ENCODE measurements at regions not wholly inside any gene's neighbourhood (a gene's known extent, or its start where the extent isn't known, plus 50 kb on each side); places are given as distances from the start of the nearest gene placed in this dataset.

DNA sequence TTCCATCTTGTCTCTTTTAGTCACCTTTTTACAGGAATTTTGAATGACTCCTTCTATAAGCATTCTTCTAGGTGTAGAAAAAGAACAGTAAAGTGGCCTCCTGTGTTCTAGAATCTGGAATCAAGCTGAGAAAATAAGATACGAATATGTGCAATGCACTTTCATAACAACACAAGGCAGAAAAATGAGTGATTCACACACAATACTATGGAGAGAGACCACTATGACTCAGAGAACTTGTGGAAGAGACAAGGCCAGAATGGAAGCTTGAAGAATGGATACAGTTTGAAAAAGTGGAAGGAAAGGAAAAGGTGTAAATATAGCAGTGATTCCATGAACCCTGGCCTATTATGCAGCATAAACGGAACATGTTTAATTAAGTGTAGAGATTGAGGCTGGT lies 57.1 kb upstream of the SAMSN1 start:
- DNase-seq: no peak

- no peak for DNase-seq
These were observed 56.4 kb upstream of the SAMSN1 start for GRCh38 chr21:14602382-14602958.

- DNase-seq: no peak
These were observed 54.6 kb upstream of the SAMSN1 start for GRCh38 chr21:14600569-14601297.

- no peak for DNase-seq
These were observed 52.0 kb upstream of the SAMSN1 start for GRCh38 chr21:14598065-14598464.

Data from activated CD4-positive, alpha-beta T cell treated with anti-CD3 and anti-CD28 coated beads for 1 hour (primary cell).